Urothelium cell line (cell line): ENCODE measurements at regions not wholly inside any gene's neighbourhood (a gene's known extent, or its start where the extent isn't known, plus 50 kb on each side); places are given as distances from the start of the nearest gene placed in this dataset.

Experiments used
- DNase-seq: peaks from one replicate; pipeline ENCODE4 v3.0.0; 2011; ENCODE audit warnings: low spot score, mixed read lengths
- FAIRE-seq: peaks from 2 replicates; lab custom pipeline; 2011; peaks lifted over from hg19 to GRCh38; lab: Jason Lieb, UNC

GRCh38 chr20:51889466-51889865 lies 87.1 kb upstream of the SALL4 start:
- DNase-seq (no peak), FAIRE-seq (no peak)

GRCh38 chr20:51888291-51888690 lies 86.0 kb upstream of the SALL4 start:
- FAIRE-seq: no peak
- DNase-seq: no peak

DNA sequence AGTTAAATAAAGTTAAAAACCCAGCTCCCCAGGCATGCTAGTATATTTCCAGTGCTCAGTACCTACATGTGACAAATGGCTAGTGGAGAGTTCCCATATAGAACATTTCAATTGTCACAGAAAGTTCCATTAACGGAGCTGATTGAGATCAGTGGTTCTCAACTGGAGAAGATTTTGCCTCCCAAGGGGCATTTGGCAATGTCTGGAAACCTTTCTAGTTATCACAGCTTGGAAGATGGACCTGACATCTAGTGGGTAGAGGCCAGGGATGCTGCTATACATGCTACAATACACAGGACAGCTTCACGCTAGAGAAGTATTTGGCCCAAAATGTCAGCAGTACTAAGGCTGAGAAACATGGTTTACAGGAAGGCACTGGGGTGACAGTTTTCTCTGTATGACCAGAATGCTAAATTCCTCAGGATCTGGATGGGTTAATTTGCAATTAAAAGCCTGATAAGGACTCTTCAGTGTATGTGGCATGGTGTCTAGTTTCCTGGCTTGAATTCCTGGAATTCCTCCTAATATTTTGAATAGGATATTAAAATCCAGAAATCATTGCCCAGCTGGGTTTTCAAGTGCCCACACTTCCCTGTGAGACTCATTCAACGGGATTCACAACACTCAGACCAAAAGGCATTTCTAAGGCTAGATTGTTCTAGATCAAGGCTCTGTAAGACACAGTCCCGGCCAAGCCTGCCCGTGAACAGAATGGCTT lies 84.7 kb upstream of the SALL4 start:
- DNase-seq: no peak
- no peak for FAIRE-seq

DNA sequence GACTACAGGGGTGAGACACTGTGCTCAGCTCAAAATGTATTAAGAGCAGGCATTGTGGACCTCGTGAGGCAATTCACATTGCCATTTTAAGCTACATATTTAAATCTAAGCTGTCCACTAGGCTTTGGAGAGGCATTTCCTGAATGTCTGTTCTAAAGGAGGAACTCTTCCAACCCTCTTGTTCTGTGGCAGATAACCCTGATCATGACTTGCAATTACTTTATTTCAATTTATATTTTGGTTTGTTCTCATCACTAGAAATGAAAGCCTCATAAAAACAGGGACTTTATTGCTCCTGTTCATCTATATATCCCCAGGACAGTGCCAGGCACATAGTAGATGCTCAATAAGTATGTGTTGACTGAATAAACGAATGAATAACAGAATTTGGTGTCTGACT lies 84.0 kb upstream of the SALL4 start:
- DNase-seq (no peak), FAIRE-seq (no peak)

- no peak for FAIRE-seq
These were observed 82.2 kb upstream of the SALL4 start for GRCh38 chr20:51884561-51884960.

GRCh38 chr20:51880188-51880587 lies 77.9 kb upstream of the SALL4 start:
- no peak for FAIRE-seq
- no peak for DNase-seq

More at GRCh38 chr20:51884561-51884960, 82.2 kb upstream of the SALL4 start:
- peak; percentile 53 for DNase-seq

DNA sequence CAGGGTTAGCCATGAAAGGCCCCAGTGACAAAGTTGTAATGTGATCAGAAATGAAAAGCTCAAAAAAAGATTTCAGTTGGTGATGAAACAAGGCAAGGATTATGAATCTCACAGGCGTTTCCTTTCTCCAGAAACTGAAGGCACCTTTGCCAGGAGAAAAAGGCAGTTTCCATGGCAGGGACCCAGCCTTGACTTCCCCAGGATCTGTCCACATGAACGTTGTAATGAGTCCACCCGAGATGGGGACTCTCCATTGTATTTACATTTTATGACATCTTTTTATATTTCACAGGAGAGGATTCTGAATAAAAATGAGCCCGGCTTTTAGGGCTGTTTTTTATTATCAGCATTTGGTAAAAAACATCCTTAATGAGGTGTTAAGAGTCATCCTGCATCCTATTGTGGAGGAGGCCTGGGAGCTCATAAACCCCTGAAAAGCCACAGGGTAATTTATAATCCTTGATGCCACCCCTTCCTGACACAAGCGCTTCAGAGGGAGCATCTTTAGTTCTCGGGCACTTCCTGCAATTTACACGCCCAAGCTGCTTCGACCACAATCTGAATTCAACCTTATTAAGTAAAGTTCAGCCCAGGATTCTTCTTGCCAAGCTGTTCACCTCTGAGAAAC lies 74.1 kb upstream of the SALL4 start:
- DNase-seq: no peak

GRCh38 chr20:51873652-51874051 lies 71.3 kb upstream of the SALL4 start:
- FAIRE-seq (no peak), DNase-seq (no peak)

More for the DNA sequence above, 74.1 kb upstream of the SALL4 start:
- FAIRE-seq: no peak

GRCh38 chr20:51871943-51872342 lies 69.6 kb upstream of the SALL4 start:
- no peak for FAIRE-seq
- no peak for DNase-seq

- no peak for DNase-seq
- no peak for FAIRE-seq
These were observed 66.7 kb upstream of the SALL4 start for GRCh38 chr20:51869002-51869401.

DNA sequence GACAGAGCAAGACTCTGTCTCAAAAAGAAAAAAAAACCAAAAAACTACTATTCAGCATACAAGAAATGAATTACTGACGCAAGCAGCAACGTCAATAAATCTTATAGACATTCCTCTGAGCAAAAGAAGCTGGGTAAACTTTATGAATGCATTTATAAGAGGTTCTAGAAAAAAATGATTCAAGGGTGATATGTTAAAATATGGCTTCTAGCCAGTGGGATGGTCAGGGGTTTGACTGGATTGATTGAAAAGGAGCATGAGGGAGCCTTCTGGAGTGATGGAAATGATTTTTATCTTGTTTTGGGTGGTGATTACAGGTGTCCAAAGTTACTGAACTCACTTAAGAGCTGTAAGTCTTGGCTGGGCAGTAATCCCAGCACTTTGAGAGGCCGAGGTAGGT lies 64.9 kb upstream of the SALL4 start:
- DNase-seq (no peak), FAIRE-seq (no peak)

DNA sequence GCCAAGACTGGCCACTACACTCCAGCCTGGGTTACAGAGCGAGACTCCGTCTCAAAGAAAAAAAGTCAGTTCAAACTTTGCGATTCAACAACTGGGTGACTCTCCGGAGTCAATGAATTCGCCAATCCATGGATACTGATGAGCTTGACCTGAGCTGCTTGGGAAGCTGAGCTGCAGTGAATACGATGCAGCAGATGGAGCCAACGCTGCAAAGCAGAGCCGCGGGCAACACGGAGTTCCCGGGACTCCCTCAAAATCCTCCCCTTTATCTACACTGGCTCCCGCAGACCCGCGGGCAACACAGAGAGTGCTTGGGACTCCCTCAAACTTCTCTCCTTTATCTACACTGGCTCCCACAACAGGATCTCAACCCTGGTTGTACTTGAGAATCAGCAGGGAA lies 62.6 kb upstream of the SALL4 start:
- DNase-seq: no peak
- no peak for FAIRE-seq

DNA sequence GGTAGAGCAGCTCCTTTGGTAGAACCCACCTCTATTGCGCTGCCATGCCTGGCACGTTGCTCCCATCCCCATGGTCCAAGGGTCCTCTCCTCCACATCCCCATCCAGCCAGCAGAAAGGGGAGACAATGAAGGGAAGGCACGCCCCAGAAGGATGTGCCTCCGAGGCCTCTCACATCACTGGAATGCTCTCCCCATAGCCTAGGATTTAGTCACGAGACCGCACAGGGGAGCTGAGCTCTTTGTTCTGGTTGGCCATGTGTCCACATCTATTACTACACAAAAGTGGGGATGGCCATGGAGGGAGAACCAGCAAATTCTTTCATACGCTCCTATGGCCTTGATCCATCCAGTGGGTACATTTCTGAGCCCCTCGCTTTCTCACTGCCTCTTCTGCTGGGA lies 60.5 kb upstream of the SALL4 start:
- peak; percentile 77 for FAIRE-seq

DNA sequence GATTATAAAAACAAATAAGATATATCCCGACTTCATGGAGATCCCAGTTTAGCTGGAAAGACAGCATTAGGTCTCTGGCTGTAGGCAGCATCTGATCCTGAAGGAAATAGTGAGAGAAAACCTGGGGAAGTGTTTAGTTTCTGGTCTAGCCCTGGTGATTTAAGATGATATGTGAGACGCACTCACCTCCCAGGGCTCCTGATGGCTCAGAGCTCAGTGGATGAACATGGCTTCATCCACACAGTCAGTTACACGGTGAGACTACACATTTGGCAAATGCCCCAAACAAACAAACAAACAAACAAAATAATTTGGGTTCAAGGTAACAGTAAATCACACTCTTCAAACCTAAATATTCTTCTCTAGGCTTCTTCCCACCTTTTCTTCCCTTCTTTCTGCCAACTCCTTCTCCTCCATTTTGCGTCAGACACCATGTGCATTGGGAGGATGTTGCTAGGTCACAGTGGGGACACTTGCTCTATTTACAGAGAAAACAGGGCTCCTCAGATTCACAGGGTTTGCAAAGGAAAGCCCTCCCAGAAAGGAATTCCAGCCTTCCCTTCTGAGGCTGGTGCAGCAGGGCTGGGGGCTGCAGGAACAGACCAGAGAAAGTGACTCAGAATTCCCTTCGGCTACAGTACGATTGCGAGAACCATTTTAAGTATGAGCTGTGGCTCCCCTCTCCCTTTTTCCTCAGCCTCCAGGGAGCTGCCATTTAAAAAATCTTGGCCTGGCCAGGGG lies 59.6 kb upstream of the SALL4 start:
- FAIRE-seq: peak; percentile 5

More for the DNA sequence above, 60.5 kb upstream of the SALL4 start:
- peak; percentile 89 for DNase-seq

GRCh38 chr20:51860111-51860882 lies 58.0 kb upstream of the SALL4 start:
- DNase-seq (peak; percentile 76), FAIRE-seq (peak; percentile 40)

More for the DNA sequence above, 59.6 kb upstream of the SALL4 start:
- DNase-seq: peak; percentile 46

DNA sequence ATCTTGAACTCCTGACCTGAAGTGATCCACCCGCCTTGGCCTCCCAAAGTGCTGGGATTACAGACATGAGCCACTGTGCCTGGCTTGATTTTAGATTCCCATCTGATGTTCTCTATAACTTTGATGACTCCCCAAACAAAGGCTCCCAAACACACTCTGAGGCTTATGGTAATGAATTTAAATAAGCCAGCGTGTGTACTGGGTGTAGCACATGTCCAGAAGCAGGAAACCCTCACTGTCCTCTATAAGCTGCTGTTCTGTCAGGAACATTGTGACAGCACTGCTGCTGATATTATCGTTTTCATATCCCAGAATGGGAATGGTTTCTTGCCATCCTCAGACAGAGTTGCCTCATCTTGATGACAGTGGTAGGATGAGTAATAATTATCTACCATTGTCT lies 54.1 kb upstream of the SALL4 start:
- FAIRE-seq (no peak), DNase-seq (no peak)

DNA sequence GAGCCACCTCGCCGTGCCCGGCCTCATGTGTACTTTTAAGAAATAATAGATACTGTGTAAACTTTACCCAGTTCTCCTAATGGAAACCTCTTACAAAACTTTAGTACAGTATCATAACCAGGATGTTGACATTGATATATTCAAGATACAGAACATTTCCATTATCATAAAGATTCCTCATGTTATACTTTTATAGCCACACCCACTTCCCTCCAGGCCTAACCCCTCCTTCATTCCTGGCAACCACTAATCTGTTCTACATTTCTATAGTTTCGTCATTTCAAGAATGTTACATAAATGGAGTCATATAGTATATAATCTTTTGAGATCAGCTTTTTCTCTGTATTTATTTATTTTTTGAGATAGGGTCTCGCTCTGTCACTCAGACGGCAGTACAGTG lies 52.6 kb upstream of the SALL4 start:
- FAIRE-seq: no peak
- DNase-seq: no peak
